BE2C (cell line): ENCODE measurements at regions not wholly inside any gene's neighbourhood (a gene's known extent, or its start where the extent isn't known, plus 50 kb on each side); places are given as distances from the start of the nearest gene placed in this dataset.
"Not testable (repeated sequence)": the region's sequence is repeated elsewhere in the genome, so short reads cannot be mapped to it uniquely, and the experiment has no call there.

Source experiments
- DNase-seq: peaks from one replicate; pipeline ENCODE4 v3.0.0-alpha.2; 2020
- H3K27me3 ChIP-seq: fragments of 250-450 bp; sonication (Bioruptor Pico); 2 replicates; pipeline ENCODE4 v1.5.1; 2020; ENCODE audit warnings: mild to moderate bottlenecking
- H3K36me3 ChIP-seq: fragments of 250-450 bp; sonication (Bioruptor Pico); 2 replicates; pipeline ENCODE4 v1.5.1; 2020; ENCODE audit warnings: mild to moderate bottlenecking
- H3K4me1 ChIP-seq: fragments of 250-450 bp; sonication (Bioruptor Pico); 2 replicates; pipeline ENCODE4 v1.5.1; 2020
- H3K4me3 ChIP-seq: 2 replicates; pipeline ENCODE4 v1.5.1; 2011; ENCODE audit warnings: low read depth, low read length
- H3K9me3 ChIP-seq: fragments of 250-450 bp; sonication (Bioruptor Pico); 2 replicates; pipeline ENCODE4 v1.5.1; 2020
- TF ChIP-seq, protein P1 (sequence below): IDR thresholded peaks from 2 replicates; pipeline ENCODE4 v1.5.1; 2012; ENCODE audit warnings: mild to moderate bottlenecking, low read depth, low read length

DNA sequence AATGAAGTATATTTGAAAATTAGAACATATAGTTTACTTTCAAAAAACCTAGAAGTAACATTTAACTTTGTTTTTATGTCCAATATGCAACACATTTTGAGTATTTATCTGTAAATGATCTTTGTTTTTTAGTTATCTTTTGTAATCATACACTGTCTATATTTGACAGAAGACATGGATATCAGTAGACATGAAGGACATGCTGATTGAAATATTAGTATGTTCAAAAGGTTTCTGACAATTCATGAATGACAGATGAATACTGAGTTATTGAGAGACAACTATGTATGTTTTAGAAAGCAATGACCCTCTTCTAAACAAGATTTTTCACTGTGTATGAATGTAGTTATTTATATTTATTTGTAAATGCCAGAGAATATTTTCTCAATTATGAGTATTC, 215.6 kb upstream of the TMEFF2 start:
- Histone ChIP-seq H3K36me3 (no peaks in the 10 kb centered on the region), H3K9me3 (no peaks in the 10 kb centered on the region; the same call in 1 of the 2 replicates), H3K4me3 (no peak overlapping the region), H3K4me1 (peaks cover 15% of the 10 kb centered on the region), H3K27me3 (no peaks in the 10 kb centered on the region)
- no peak for DNase-seq
- TF ChIP-seq, protein P1, sequence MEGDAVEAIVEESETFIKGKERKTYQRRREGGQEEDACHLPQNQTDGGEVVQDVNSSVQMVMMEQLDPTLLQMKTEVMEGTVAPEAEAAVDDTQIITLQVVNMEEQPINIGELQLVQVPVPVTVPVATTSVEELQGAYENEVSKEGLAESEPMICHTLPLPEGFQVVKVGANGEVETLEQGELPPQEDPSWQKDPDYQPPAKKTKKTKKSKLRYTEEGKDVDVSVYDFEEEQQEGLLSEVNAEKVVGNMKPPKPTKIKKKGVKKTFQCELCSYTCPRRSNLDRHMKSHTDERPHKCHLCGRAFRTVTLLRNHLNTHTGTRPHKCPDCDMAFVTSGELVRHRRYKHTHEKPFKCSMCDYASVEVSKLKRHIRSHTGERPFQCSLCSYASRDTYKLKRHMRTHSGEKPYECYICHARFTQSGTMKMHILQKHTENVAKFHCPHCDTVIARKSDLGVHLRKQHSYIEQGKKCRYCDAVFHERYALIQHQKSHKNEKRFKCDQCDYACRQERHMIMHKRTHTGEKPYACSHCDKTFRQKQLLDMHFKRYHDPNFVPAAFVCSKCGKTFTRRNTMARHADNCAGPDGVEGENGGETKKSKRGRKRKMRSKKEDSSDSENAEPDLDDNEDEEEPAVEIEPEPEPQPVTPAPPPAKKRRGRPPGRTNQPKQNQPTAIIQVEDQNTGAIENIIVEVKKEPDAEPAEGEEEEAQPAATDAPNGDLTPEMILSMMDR, result no peak

DNA sequence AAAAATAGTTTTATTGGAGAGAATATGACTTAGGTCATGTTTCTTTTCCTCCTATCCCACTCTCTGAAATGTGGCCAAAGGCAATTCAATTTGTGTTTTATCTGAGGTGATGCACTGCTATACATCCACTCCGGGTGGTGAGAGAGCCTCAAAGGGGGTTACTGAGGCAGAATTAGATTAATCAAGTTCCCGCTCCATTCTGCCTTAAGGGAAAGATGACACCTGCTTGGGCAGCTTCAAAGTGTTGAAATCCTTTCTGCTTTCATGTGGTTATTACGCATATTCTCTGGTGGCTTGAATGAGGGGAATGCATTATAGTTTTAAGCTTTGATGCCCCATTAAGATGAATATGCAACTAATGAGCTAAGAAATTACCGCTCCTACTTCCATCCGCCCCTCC, 213.0 kb upstream of the TMEFF2 start:
- Histone ChIP-seq H3K27me3 (no peaks in the 10 kb centered on the region), H3K9me3 (no peaks in the 10 kb centered on the region), H3K4me3 (no peak overlapping the region), H3K36me3 (no peaks in the 10 kb centered on the region), H3K4me1 (peaks cover 11% of the 10 kb centered on the region)
- no peak for DNase-seq
- TF ChIP-seq, protein P1, result no peak

DNA sequence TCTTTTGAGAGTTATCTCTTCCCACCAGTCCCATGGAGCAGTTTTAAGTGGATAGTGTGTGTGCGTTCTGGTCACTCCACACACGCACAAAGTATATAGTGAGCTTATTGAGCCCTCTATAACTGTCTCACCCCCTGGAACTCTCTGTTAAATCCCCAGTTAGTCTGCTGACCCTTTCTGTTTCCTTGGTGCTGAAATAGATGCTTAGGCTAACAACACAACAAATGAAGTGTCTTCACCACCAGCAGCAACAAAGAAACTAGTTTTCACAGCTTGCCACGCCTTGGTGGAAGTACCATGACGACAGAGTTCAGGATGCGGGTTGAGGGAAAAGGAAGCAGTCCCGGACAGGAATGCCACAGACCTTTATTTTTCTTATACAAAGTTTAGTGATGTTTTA, 203.5 kb upstream of the TMEFF2 start:
- Histone ChIP-seq H3K9me3 (no peaks in the 10 kb centered on the region), H3K4me1 (no peaks in the 10 kb centered on the region), H3K36me3 (no peaks in the 10 kb centered on the region), H3K4me3 (no peak overlapping the region), H3K27me3 (no peaks in the 10 kb centered on the region)
- DNase-seq, result no peak
- TF ChIP-seq, protein P1, result no peak

DNA sequence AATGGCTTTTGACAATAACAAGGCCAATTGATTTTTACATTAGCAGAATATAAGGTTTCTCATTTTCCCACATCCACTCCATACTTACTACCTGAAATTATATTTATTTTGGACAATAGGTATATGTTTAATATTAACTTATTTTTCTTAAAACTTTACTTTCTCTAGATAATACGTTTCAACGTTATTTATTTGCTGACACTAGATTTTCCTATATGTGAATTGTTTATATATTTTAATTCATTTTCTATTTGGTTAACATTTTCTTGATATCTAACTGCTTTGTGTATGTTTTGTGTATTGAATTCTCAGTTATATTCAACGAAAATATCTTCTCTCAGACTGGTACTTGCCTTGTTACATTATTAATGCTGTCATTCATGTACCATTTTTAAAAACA, 199.9 kb upstream of the TMEFF2 start:
- TF ChIP-seq, protein P1, result no peak
- H3K9me3 ChIP-seq, result no peaks in the 10 kb centered on the region
- no peak overlapping the region for H3K4me3 ChIP-seq
- H3K36me3 ChIP-seq, result no peaks in the 10 kb centered on the region
- no peak for DNase-seq
- H3K27me3 ChIP-seq, result no peaks in the 10 kb centered on the region
- no peaks in the 10 kb centered on the region for H3K4me1 ChIP-seq

DNA sequence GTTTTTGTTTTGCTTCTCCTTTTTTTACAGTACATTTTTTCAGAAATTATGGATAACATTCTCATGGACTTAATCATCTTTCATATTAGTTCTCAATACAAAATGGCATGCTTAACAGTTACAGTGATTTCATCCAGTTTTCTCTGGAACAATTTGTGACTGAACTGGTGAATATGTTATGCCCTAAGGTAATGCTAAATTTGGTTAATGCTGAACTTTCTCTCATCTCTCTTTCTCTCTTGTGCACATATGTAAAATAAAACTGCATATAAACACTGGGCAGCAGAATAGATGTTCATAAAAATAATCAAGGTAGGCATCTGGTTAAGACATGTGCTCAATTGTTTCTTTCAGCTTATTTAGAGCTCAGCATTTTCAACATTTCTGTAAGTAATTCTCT, 196.3 kb upstream of the TMEFF2 start:
- no peaks in the 10 kb centered on the region for H3K36me3 ChIP-seq
- H3K4me3 ChIP-seq, result no peak overlapping the region
- TF ChIP-seq, protein P1, result no peak
- no peaks in the 10 kb centered on the region for H3K4me1 ChIP-seq
- no peaks in the 10 kb centered on the region for H3K27me3 ChIP-seq
- no peaks in the 10 kb centered on the region for H3K9me3 ChIP-seq
- no peak for DNase-seq

DNA sequence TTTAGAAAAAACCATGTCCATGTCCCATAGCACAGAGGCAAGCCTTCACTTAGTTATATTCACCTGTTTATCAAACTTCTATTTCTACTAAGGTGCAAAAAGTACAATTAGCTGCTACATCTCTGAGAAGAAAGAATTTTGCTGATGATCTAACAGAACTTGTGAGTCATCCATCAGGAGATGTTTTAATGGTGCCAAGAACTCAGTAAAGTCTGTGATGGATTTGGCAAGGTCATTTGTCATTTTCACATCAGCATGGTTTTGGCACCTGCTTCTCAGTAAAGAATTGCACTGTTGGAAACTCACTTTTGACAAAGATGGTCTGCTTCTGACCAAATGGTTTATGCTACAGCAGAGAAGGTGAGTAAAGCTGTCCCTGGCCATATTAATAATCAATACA, 195.7 kb upstream of the TMEFF2 start:
- TF ChIP-seq, protein P1, result no peak
- Histone ChIP-seq H3K27me3 (no peaks in the 10 kb centered on the region), H3K4me1 (no peaks in the 10 kb centered on the region), H3K4me3 (no peak overlapping the region), H3K9me3 (no peaks in the 10 kb centered on the region), H3K36me3 (no peaks in the 10 kb centered on the region)
- DNase-seq, result no peak

DNA sequence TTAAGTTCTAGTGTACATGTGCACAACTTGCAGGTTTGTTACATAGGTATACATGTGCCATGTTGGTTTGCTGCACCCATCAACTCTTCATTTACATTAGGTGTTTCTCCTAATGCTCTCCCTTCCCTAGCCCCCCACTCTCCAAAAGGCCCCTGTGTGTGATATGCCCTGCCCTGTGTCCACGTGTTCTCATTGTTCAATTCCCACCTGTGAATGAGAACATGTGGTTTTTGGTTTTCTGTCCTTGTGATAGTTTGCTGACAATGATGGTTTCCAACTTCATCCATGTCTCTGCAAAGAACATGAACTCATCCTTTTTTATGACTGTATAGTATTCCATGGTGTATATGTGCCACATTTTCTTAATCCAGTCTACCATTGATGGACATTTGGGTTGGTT, 189.5 kb upstream of the TMEFF2 start:
- not testable (repeated sequence) for H3K9me3 ChIP-seq, DNase-seq, H3K27me3 ChIP-seq, H3K4me3 ChIP-seq, H3K36me3 ChIP-seq, H3K4me1 ChIP-seq
